GM23338 (cell line): ENCODE measurements at regions not wholly inside any gene's neighbourhood (a gene's known extent, or its start where the extent isn't known, plus 50 kb on each side); places are given as distances from the start of the nearest gene placed in this dataset.

Source experiments
- ATAC-seq: fragments of 200-7000 bp; cut with Tn5 transposase; 3 replicates; pipeline ENCODE4 v1.9.1; 2020
- DNase-seq: peaks from one replicate; pipeline ENCODE4 v3.0.0-alpha.2; 2015; ENCODE audit warnings: low spot score
- H2AFZ ChIP-seq: fragments of 200-600 bp; sonication (generic); 2 replicates; pipeline ENCODE4 v1.8.0; 2016; ENCODE audit warnings: antibody characterized with exemption, mild to moderate bottlenecking, moderate library complexity
- H3F3A ChIP-seq: fragments of 200-600 bp; sonication (generic); replicated peaks from 2 replicates; pipeline ENCODE4 v1.8.0; 2017; ENCODE audit warnings: antibody characterized with exemption, mixed run types, low read depth
- H3K27ac ChIP-seq: fragments of 200-600 bp; sonication (generic); 2 replicates; pipeline ENCODE4 v1.6.1; 2016; ENCODE audit warnings: low read depth
- H3K27me3 ChIP-seq: fragments of 200-600 bp; sonication (generic); 2 replicates; pipeline ENCODE4 v1.8.0; 2016; ENCODE audit warnings: mild to moderate bottlenecking, mixed run types, moderate library complexity; ENCODE audit not compliant: insufficient read depth
- H3K36me3 ChIP-seq: fragments of 200-600 bp; sonication (generic); 2 replicates; pipeline ENCODE4 v1.8.0; 2016; ENCODE audit warnings: mild to moderate bottlenecking; ENCODE audit not compliant: insufficient read depth
- H3K4me1 ChIP-seq: fragments of 200-600 bp; sonication (generic); 2 replicates; pipeline ENCODE4 v1.8.0; 2016; ENCODE audit warnings: mild to moderate bottlenecking, moderate library complexity; ENCODE audit not compliant: insufficient read depth
- H3K4me2 ChIP-seq: fragments of 200-600 bp; sonication (generic); 2 replicates; pipeline ENCODE4 v1.7.1; 2017; ENCODE audit warnings: mixed run types
- H3K4me3 ChIP-seq: fragments of 200-600 bp; sonication (generic); 2 replicates; pipeline ENCODE4 v1.6.1; 2016; ENCODE audit warnings: mixed run types
- H3K79me2 ChIP-seq: fragments of 200-600 bp; sonication (generic); replicated peaks from 2 replicates; pipeline ENCODE4 v1.8.0; 2017; ENCODE audit warnings: mild to moderate bottlenecking; ENCODE audit not compliant: insufficient read depth
- H3K9me2 ChIP-seq: fragments of 200-600 bp; sonication (generic); 2 replicates; pipeline ENCODE4 v1.8.0; 2017; ENCODE audit not compliant: insufficient read depth
- H4K20me1 ChIP-seq: fragments of 200-600 bp; sonication (generic); replicated peaks from 2 replicates; pipeline ENCODE4 v1.8.0; 2017; ENCODE audit warnings: mild to moderate bottlenecking; ENCODE audit not compliant: insufficient read depth
- H3K27ac Mint-ChIP-seq: 2 replicates; pipeline ENCODE4 v1.8.0; 2020; ENCODE audit warnings: inconsistent platforms, mild to moderate bottlenecking, moderate library complexity, mixed read lengths
- H3K27me3 Mint-ChIP-seq: 3 replicates; pipeline ENCODE4 v1.8.0; 2022; ENCODE audit warnings: low read depth, mild to moderate bottlenecking, moderate library complexity, mixed read lengths, inconsistent platforms; ENCODE audit not compliant: insufficient read depth, poor library complexity
- H3K36me3 Mint-ChIP-seq: 3 replicates; pipeline ENCODE4 v1.8.0; 2021; ENCODE audit warnings: low read depth, mild to moderate bottlenecking, inconsistent platforms, moderate library complexity, mixed read lengths
- H3K4me1 Mint-ChIP-seq: 3 replicates; pipeline ENCODE4 v1.8.0; 2020; ENCODE audit warnings: mild to moderate bottlenecking, inconsistent platforms, mixed read lengths
- H3K4me3 Mint-ChIP-seq: 3 replicates; pipeline ENCODE4 v1.8.0; 2021; ENCODE audit warnings: moderate library complexity, mild to moderate bottlenecking, inconsistent platforms, mixed read lengths
- H3K9me3 Mint-ChIP-seq: 3 replicates; pipeline ENCODE4 v1.8.0; 2020; ENCODE audit warnings: moderate library complexity, mild to moderate bottlenecking, inconsistent platforms, mixed read lengths
- CREB1 ChIP-seq: fragments of 250-450 bp; sonication (Bioruptor Pico); IDR thresholded peaks from 2 replicates; pipeline ENCODE4 v1.5.0; 2020; ENCODE audit warnings: low read depth, mild to moderate bottlenecking, moderate library complexity
- EZH2 ChIP-seq: fragments of 200-600 bp; sonication (generic); IDR thresholded peaks from one replicate; pipeline ENCODE4 v1.8.0; 2017; ENCODE audit warnings: antibody characterized with exemption, mild to moderate bottlenecking, low read depth; ENCODE audit not compliant: unreplicated experiment
- EZH2phosphoT487 ChIP-seq: fragments of 200-600 bp; sonication (generic); IDR thresholded peaks from one replicate; pipeline ENCODE4 v1.8.1; 2018; ENCODE audit warnings: antibody characterized with exemption; ENCODE audit not compliant: unreplicated experiment
- NANOG ChIP-seq: IDR thresholded peaks from 2 replicates; pipeline ENCODE4 v1.6.1; 2016; ENCODE audit warnings: antibody characterized with exemption, borderline replicate concordance
- POLR2AphosphoS5 ChIP-seq: IDR thresholded peaks from 2 replicates; pipeline ENCODE4 v1.6.1; 2016; ENCODE audit warnings: antibody characterized with exemption, low read depth
- STAT1 ChIP-seq: IDR thresholded peaks from one replicate; pipeline ENCODE4 v1.6.1; 2016; ENCODE audit warnings: antibody characterized with exemption; ENCODE audit not compliant: unreplicated experiment
- ZNF114 ChIP-seq: fragments of 250-450 bp; sonication (Bioruptor Pico); IDR thresholded peaks from 2 replicates; pipeline ENCODE4 v1.5.0; 2020; ENCODE audit warnings: mild to moderate bottlenecking, moderate library complexity
- ZNF331 ChIP-seq: fragments of 250-450 bp; sonication (Bioruptor Pico); IDR thresholded peaks from 2 replicates; pipeline ENCODE4 v1.5.0; 2020; ENCODE audit warnings: low read depth, mild to moderate bottlenecking, moderate library complexity
- TF ChIP-seq, protein P1 (sequence below), 2 experiments: fragments of 200-600 bp in 1 of 2; sonication (generic) in 1 of 2; conservative IDR thresholded peaks; 2 replicates each; pipeline versions ENCODE4 v1.5.1 to v1.6.1; 2016 to 2017; ENCODE audit warnings: antibody characterized with exemption in 2 of 2, low read depth in 2 of 2, mild to moderate bottlenecking in 2 of 2, moderate library complexity in 1 of 2
- TF ChIP-seq, protein P2 (sequence below): IDR thresholded peaks from 2 replicates; pipeline ENCODE4 v1.6.1; 2016; ENCODE audit warnings: antibody characterized with exemption
- TF ChIP-seq, protein P3 (sequence below): IDR thresholded peaks from one replicate; pipeline ENCODE4 v1.6.1; 2018; ENCODE audit warnings: antibody characterized with exemption; ENCODE audit not compliant: unreplicated experiment

DNA sequence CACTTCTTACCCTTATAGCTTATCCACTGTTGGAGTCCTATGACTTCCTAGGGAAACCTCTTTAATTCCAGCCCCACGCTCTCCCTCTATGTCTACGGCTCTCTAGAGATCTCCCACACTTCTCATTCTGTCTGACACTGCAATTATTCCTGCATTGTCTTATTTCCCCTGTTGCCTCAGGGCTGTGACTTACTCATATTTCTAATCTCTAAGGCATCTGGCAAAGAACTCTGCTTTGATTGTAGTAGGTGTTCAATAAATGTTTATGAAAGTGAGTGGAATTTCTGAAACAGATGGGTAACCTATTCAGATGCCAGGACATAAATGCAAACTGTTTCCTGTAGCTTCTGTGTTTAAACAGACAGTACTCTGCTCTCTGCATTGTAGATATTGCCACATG lies 102.4 kb upstream of the SERTM1 start (continued):
- TF ChIP-seq, protein P1, sequence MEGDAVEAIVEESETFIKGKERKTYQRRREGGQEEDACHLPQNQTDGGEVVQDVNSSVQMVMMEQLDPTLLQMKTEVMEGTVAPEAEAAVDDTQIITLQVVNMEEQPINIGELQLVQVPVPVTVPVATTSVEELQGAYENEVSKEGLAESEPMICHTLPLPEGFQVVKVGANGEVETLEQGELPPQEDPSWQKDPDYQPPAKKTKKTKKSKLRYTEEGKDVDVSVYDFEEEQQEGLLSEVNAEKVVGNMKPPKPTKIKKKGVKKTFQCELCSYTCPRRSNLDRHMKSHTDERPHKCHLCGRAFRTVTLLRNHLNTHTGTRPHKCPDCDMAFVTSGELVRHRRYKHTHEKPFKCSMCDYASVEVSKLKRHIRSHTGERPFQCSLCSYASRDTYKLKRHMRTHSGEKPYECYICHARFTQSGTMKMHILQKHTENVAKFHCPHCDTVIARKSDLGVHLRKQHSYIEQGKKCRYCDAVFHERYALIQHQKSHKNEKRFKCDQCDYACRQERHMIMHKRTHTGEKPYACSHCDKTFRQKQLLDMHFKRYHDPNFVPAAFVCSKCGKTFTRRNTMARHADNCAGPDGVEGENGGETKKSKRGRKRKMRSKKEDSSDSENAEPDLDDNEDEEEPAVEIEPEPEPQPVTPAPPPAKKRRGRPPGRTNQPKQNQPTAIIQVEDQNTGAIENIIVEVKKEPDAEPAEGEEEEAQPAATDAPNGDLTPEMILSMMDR (conservative IDR thresholded peaks at IDR 0.05; ENCODE audit: low read depth in 2 of 2): no peak

DNA sequence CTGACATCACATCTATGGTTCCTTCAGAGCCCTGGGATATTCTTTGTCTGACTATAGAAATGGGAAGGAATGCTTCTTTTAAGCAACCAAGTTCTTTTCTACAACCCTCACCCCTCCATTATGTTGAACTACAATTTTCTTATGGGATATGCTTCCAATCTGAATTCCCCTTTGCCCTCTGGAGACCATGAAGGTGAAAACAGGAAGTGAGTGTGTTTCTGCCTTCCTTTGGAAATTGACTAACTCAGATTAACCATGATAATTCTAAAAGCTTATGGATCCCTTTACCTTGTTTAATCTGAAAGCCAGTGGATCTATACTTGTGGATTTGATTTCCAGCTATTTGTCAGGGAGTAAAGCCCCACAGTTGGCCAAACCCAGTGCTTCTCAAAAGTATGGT lies 90.8 kb upstream of the SERTM1 start:
- Histone ChIP-seq H4K20me1 (no peaks in the 10 kb centered on the region), H3K4me1 (no peaks in the 10 kb centered on the region), H3K9me2 (peaks cover 3% of the 10 kb centered on the region), H3K36me3 (no peaks in the 10 kb centered on the region), H3K4me3 (no peak overlapping the region), H3K4me2 (no peak overlapping the region), H2AFZ (no peak overlapping the region), H3K27me3 (no peaks in the 10 kb centered on the region), H3F3A (no peaks in the 10 kb centered on the region), H3K79me2 (no peaks in the 10 kb centered on the region), H3K27ac (no peak overlapping the region)
- DNase-seq: no peak
- Mint-ChIP-seq H3K9me3 (no peaks in the 10 kb centered on the region), H3K27ac (no peak overlapping the region), H3K27me3 (no peaks in the 10 kb centered on the region), H3K4me1 (no peaks in the 10 kb centered on the region), H3K4me3 (no peak overlapping the region), H3K36me3 (no peaks in the 10 kb centered on the region)
- no peak for ATAC-seq
- no peak for TF ChIP-seq EZH2phosphoT487
- TF ChIP-seq EZH2: no peak
- no peak for TF ChIP-seq ZNF331 (CRISPR knock-in tag)
- TF ChIP-seq, protein P2, sequence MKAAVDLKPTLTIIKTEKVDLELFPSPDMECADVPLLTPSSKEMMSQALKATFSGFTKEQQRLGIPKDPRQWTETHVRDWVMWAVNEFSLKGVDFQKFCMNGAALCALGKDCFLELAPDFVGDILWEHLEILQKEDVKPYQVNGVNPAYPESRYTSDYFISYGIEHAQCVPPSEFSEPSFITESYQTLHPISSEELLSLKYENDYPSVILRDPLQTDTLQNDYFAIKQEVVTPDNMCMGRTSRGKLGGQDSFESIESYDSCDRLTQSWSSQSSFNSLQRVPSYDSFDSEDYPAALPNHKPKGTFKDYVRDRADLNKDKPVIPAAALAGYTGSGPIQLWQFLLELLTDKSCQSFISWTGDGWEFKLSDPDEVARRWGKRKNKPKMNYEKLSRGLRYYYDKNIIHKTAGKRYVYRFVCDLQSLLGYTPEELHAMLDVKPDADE: no peak
- no peak for TF ChIP-seq STAT1
- no peak for TF ChIP-seq POLR2AphosphoS5
- TF ChIP-seq ZNF114 (CRISPR knock-in tag): no peak
- no peak for TF ChIP-seq NANOG
- no peak for TF ChIP-seq CREB1 (CRISPR knock-in tag)
- TF ChIP-seq, protein P3, sequence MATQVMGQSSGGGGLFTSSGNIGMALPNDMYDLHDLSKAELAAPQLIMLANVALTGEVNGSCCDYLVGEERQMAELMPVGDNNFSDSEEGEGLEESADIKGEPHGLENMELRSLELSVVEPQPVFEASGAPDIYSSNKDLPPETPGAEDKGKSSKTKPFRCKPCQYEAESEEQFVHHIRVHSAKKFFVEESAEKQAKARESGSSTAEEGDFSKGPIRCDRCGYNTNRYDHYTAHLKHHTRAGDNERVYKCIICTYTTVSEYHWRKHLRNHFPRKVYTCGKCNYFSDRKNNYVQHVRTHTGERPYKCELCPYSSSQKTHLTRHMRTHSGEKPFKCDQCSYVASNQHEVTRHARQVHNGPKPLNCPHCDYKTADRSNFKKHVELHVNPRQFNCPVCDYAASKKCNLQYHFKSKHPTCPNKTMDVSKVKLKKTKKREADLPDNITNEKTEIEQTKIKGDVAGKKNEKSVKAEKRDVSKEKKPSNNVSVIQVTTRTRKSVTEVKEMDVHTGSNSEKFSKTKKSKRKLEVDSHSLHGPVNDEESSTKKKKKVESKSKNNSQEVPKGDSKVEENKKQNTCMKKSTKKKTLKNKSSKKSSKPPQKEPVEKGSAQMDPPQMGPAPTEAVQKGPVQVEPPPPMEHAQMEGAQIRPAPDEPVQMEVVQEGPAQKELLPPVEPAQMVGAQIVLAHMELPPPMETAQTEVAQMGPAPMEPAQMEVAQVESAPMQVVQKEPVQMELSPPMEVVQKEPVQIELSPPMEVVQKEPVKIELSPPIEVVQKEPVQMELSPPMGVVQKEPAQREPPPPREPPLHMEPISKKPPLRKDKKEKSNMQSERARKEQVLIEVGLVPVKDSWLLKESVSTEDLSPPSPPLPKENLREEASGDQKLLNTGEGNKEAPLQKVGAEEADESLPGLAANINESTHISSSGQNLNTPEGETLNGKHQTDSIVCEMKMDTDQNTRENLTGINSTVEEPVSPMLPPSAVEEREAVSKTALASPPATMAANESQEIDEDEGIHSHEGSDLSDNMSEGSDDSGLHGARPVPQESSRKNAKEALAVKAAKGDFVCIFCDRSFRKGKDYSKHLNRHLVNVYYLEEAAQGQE: no peak
- TF ChIP-seq, protein P1 (conservative IDR thresholded peaks at IDR 0.05; ENCODE audit: low read depth in 2 of 2): no peak
